ENCODE measurements at regions not wholly inside any gene's neighbourhood (a gene's known extent, or its start where the extent isn't known, plus 50 kb on each side); places are given as distances from the start of the nearest gene placed in this dataset.

GRCh38 chr5:9765419-9766140, 135.4 kb upstream of the TAS2R1 start:
- TF ChIP-seq CTCF (IDR thresholded peaks at IDR 0.05; ENCODE audit: low read length) (no peak), EZH2 (IDR thresholded peaks at IDR 0.05; ENCODE audit: borderline replicate concordance, low read length) (no peak)
